Inferior parietal cortex (tissue), 1 donor: ENCODE measurements at regions not wholly inside any gene's neighbourhood (a gene's known extent, or its start where the extent isn't known, plus 50 kb on each side); places are given as distances from the start of the nearest gene placed in this dataset.
"Not testable (repeated sequence)": the region's sequence is repeated elsewhere in the genome, so short reads cannot be mapped to it uniquely, and the experiment has no call there.

Experiments
- DNase-seq: peaks from one replicate; pipeline ENCODE4 v3.0.0-alpha.2; 2016; ENCODE audit errors: extremely low spot score

DNA sequence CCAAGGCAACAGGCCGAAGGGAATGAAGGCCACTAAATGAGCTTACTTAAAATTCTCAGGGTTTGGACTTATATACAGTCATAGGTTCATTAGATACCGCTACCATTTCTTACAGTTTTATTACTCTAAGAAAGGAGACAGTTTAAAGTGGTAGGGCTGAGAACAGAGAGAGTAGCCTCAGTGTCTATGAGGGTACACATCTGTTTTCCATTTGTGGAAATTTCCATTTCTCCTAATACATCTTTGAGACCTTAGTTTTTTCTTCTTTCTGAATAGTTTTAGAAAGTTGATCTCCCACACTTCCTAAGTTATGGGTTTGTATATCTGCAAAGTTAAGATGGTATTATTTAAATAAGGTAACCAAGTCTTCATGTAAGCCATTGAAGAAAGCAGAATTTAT is 1279.1 kb downstream of the NCAM2 start:
- DNase-seq, result no peak

DNA sequence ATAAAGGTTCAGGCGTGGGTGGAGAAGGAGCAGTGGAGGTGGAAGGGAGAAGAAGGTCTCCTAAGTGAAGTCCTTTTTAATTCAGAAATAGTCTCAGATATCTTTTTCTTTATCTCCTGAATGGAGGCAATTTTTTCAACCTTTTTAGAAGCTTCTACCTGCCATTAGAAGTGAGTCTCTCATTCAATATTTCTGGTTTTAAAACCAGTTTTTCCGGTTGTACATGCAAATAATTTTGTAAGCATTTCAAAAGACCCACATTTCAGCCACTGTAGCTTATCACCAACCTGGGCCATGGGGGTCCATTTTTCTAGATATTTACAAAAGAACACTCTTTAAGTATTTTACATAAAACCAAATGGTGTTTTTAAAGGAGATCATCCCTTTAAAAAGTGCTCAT is 1280.2 kb downstream of the NCAM2 start:
- no peak for DNase-seq

DNA sequence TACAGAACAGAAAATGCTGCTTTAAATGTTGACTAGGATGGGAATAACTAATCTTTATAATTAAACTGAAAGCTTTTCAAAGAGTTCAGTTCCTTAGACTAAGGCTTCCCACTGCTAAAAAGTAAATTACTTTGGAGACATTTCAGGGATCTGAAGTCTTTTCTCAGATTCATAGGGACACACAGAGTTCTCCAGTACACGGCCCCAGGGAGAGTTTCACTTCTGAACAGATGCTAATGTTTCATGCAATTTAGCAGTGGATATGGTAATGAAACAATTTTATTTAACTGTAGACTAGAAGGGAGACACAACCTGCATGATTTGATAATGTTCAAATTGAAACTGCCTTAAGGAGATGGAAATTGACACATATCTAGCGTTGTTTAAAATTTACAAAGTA is 1282.6 kb downstream of the NCAM2 start:
- DNase-seq, result no peak

DNA sequence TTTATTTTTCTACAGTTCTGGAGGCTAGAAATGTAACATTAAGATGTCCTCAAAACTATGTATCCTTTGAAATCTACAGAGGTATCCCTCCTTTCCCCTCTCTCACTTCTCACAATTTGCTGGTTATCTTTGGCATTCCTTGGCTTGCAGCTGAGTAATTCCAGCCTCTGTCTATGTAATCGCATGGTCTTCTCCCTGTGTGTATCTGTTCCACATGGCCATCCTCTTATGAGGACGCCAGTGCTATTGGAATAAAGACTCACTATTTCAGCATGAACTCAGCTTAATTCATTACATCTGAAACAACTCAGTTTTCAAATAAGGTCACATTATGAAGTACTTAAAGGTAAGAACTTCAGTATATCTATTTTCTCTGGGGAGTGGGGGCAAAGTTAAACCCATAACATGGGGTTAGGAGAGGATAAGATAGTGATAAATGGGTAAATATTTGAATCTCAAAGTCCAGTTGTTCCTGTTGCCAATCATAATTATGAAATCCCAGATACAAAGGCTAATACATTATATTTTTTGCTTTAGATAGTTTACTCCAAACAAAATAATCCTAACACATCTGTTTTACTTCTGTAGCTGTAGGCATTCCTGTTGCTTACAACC is 1290.8 kb downstream of the NCAM2 start:
- DNase-seq, result no peak

DNA sequence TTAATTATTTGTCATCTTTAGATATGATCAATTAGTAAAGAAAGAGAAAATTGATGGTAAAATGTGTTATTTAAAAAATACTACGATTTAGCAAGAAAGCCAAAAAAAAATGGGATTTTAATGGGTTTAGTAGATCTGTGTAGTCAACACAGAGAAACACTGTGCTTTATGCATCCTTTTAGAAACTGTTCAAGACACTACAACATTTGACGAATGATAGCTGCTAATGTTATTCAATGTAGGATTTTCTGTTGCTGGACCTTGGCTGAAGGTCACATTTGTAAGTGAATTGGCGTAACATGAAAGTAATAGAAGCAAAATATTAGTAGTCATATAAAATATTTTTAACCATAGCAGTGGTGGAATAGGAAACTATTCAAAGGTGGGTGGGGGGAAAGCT is 1293.9 kb downstream of the NCAM2 start:
- no peak for DNase-seq

DNA sequence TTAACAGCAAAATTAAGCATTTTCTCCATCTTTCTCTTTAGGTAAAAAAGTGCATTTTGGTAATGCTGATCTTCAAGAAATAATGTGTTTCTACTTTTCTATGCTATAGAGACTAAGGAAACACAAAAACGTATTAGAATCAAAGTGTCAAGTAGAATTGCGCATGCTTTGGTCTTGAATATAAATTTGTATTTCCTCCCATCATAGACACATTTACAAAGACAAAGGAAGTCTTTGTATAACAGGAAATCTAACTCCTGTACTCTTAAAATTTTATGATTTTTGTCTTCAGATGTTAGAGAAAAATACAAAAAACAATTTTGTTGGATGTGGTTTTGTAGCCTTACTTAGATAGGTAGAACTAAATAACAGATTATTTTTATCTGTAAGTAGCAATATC is 1299.4 kb downstream of the NCAM2 start:
- no peak for DNase-seq

DNA sequence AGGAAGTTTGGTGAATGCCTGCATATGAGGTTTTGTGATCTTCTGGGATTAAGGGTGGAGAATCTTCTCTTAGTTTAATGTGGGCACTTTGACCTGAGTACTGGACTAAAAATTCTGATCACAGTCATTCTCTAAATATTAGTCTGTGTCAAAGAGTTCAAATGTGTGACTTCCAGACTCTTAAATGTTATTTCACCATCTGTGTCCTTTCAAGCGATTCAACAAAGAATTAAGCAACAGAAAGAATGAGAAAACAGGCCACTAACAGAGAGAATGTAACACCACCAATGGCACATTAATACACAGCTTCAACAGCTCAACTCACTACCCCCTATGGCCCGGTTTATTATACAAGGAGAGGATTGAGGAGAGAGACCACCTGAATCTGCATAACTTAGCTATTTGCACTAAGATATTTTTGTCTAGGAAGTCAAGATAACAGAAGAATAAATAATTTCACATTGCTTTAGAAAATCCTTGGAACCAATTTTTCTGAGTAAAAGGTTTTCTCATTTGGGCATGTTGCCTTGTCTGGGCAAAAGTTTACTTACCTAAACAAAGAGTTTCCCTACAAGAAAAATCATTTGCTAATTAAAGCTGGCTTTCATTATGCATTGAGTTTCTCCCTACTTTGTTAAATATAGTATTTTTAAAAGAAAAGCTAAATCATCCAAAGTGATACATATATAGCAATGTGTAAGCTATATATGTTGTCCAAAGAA is 1313.7 kb downstream of the NCAM2 start:
- no peak for DNase-seq

DNA sequence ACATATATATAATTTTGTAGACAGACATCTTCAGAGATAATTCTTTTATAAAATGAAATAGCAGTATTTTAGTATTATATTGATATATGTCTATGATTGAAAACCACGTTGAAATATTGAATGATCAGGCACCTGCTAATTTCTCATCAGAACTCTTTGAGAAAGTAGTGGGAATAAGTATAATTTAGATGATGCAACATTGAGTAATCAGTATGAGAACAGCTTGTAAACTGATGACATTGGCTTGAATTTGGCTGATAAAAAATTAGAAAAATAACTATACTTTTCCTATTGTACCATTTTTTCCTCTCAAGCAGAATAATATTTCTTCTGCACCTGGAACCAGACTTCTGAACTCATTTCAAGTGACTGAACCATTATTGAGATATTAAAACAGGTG is 1316.8 kb downstream of the NCAM2 start:
- no peak for DNase-seq

DNA sequence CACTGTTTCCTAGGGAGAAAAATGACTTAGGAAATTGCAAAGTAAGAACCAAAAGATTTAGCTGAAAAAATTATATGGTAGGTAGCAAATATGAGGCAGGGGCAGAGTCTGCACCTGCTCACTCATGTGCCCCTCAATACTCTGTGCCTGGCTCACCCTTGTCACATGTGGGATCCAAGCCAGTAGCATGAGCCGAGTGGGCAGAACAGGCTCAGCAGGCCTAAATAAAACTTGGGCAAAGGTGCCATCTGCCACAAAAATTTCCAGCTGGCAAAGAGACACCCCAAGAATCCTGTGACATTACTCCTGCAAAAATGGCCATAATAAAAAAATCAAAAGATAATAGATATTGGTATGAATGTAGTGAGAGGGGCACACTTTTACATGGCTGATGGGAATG is 1321.2 kb downstream of the NCAM2 start:
- no peak for DNase-seq

DNA sequence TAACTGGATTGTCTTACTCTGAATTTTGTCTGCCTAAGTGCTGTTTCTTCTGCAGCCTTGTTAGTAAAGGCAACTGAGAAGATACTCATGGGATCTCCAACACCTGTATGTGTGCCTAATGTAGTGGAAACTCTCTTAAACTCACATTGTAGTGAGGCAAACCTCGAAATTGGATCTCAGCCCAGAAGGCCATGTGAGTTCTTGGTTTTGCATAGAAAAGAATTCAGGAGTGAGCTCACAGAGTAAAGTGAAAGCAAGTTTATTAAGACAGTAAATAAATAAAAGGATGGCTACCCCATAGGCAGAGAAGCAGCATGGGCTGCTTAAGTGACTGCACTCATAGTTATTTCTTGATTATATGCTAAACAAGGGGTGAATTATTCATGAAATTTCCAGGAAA is 1344.7 kb downstream of the NCAM2 start:
- peak; percentile 12 for DNase-seq

DNA sequence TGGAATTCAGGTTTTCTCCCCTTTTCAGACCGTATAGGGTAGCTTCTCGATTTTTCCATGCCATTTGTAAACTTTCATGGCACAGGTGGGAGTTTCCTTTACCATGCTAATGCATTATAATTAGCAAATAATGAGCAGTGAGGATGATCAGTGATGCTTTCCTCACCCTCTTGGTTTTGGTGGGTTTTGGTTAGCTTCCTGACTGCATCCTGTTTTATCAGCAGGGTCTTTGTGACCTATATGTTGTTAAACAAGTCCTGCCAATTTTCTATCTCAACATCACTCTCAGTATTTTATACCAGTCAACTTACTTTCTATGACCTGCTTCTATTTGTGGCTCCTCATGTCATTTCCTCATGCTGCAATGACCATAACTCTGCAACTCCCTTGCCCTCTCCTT is 1345.1 kb downstream of the NCAM2 start:
- DNase-seq, result no peak

DNA sequence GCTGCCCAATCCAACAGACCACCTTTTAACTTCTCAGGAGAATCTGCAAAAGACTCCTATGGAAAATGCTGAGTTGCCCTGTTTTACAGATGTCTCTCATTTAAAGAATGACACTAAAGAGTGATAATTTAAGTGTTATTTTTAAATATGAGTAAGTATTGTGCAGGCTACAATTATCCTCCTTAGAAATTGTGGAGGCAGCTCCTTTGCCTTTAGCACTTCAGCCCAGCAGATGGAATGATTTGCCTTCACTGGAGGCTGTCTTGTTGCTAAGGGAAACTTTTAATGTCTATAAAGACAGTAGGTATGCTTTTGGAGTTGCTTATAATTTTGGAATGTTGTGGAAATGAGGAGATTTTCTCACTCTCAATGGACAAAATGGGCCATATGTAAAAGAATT is 1345.5 kb downstream of the NCAM2 start:
- peak; percentile 9 for DNase-seq

DNA sequence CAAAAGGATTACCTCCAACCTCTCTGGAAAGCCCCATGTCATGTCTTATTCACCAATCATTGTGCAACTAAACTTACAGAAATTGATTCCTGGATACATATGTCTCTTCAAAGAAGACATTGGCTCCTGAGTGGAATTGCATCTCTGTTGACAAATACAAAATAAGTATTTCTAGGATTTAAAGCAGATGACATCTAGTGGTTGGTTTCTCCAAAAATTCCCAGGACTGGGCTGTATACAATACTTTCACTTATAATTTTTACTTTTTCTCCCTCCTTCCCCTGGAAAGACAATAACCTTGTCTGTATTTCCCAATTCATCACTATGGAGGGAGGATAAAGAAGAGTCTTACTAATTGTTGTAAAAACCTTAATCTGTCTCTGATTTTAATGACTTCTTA is 1347.4 kb downstream of the NCAM2 start:
- no peak for DNase-seq

DNA sequence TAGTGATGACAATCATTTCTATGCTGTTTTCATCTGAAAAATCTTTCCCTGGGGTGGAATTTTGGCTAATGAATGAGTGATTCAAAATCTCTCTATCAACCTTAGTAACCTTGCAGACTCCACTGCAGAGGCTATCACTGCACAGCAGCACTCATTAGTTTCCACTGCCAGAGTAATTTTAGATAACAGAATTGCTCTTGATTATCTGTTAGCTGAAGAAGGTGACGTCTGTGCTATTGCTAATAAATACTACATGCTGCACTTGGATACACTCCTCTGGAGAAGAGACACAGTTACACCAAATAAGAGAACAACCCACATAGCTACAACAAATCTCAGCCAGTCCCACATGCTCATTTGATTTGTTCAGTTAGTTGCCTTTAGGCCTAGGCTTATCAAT is 1348.4 kb downstream of the NCAM2 start:
- no peak for DNase-seq

DNA sequence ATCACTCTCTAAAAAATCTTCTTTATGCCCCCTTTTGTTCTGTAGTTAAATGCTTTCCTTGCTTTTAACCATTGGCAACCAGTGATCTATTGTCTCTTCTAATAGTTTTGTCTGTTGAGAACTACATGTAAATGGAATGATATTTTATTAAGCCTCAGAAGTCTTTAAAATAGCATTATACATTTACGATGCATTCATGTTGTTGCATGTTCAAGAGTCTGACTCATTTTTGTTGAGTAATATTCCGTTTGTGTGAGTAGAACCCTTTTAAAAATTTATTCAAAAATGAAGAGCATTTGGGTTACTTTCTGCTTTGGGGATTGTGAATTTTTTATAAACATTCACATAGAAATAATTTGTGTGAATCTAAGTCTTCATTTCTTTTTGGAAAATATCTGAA is 1352.9 kb downstream of the NCAM2 start:
- no peak for DNase-seq

DNA sequence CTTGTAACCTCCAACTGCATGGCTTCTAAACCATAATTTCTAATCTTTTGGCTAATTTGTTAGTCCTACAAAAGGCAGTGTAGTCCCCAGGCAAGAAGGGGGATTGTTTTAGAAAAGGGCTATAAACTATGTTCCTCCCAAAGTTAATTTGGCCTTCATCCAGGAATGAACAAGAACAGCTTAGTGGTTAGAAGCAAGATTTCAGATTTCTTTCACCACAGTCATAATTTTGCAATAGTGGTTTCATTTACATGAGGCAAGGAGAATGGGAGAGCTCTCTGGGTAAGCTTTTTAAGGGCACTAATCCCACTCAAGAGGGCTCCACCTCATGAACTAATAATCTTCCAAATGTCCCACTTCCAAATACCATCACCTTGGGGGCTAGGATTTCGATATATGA is 1353.9 kb downstream of the NCAM2 start:
- no peak for DNase-seq

DNA sequence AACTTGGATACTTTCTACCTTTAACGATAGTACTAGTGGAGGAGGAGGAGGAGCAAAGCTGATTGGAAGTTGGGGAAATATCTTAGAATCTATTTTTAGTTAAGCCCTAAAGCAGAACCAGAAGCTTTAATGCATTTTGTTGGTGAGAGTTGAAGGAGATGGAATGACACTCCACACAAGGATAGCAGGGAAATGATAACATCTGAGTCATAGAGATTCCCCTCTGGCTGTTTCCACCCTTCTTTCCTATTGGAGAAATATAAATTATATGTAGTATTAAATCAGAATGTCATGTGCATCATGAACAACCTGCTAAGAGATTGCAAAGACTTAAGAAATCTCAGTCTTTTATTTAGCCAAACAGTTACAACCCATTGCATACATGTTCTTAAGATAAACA is 1357.7 kb downstream of the NCAM2 start:
- DNase-seq, result no peak

DNA sequence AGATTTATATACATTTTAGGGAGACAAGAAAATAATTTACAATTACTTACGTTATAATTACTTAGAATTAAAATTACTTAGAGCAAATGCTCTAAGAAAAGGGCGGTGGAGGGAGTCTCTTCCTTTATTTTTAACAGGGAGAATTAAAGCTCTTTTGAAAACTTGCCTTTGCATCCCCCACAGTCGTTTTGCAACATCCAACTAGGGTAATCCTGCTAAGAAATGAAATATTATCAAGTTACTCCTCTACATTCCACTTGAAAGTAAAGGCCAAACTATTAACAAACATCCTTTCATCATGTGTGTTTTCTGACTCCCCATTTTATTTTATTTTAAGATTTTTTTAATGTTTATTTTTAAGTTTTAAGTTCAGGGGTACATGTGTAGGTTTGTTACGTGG is 1358.5 kb downstream of the NCAM2 start:
- DNase-seq, result no peak

DNA sequence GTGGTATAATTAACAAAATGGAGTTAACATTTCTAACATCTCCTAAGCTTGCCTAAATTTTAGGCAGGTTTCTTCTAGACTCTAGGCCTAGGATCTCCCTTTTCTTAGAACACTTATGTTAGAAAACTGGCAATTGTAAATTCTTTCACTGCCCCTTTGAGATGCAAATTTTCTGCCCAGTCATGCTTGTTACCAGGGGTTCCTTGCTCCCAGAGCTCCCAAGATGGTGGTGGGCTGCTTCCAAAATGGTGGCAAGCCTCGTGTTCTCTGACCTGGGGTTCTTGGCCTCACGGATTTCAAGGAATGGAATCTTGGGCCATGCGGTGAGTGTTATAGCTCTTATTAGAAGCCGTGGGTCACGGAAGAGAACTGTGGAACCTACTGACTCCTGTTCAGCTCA is 1361.4 kb downstream of the NCAM2 start:
- DNase-seq, result not testable (repeated sequence)

DNA sequence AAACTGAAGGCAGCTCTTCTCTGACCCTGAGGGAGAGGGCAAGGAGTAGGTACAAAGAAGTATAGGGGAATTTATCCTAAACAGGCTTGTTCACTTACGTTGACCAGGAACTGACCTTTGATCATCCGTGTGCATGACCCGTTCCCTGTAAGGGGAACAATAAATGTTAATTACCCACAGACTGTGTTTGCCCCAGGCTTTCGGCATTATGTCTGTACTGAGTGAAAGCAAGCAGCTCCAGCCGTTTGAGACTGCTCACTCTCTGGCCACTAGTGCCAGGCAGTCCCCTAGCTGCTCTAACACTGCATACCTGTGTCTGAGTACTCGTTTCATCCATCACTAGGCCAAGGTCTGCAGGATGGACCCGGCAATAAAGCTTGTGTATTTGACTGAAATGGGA is 1365.3 kb downstream of the NCAM2 start:
- DNase-seq, result no peak

DNA sequence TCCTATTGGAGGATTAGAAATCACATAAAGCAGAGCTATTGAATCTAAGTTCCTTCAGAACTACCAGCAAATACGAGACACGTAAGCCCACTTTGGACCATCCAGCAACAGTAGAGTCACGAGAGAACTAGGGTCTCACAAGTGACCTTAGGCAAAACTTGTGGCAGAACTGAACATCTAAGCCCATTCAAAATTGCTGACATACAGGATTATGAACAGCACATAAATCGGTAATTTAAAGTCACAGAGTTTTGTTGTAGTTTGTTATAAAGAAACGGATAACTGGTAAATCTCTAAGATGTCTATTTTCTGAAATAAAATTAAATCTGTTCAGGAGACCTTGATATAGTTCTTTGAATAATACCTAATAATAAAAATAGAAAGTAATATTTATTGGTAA is 1366.0 kb downstream of the NCAM2 start:
- DNase-seq, result no peak

DNA sequence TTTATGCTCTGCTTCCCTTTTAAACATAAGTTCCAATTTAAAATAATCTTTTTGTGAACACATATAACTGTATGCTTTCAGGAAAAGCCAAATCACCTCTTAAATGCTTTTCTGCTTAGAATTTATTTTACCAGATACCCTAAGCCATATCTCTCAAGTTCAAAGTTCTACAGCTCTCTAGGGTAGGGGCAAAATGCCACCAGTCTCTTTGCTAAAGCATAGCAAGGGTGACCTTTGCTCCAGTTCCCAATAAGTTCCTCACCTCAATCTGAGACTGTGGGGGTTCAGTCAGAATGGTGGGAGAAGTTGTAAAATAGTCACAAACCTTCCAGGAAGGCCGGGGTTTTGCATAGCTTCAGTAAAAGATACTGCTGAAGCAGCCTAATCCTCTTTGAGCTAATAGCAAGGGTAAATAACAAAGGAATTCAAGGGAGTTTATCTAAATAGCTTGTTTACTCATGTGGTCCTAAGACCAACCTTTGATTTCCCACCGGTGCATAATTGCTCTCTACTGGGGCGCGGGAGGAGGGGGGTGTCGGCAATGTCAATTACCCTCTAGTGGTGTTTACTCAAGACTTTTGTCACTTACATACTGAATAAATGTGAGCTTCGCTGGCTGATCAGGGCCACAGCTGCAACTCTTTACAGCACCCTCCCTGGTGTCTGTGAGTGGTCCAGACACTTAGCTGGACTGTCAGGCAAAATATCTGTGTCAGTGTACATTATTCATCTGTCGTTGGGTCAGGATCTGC is 1376.2 kb downstream of the NCAM2 start:
- no peak for DNase-seq

DNA sequence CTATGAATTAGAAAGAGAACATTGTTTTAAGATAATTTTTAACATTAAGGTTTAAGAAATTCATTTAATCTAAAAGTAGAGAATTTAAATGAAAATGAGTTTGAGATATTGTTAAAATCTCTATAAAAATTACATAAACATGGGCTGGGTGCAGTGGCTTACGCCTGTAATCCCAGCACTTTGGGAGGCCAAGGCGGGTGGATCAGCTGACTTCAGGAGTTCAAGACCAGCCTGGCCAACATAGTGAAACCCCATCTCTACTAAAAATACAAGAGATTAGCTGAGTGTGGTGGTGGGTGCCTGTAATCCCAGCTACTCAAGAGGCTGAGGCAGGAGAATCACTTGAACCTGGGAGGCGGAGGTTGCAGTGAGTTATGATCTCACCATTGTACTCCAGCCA is 1379.6 kb downstream of the NCAM2 start:
- DNase-seq, result not testable (repeated sequence)
